ENCODE measurements at regions not wholly inside any gene's neighbourhood (a gene's known extent, or its start where the extent isn't known, plus 50 kb on each side); places are given as distances from the start of the nearest gene placed in this dataset.
A peak's percentile ranks its signal among the peaks of the same experiment; 100 is the strongest.

- peak; percentile 12 for DNase-seq (ENCODE audit: low read depth, low spot score)
- peak overlapping the region; percentile 10; the same call in 1 of the 2 replicates for H3K4me3 ChIP-seq
- no peak overlapping the region for H3K9ac ChIP-seq (ENCODE audit: insufficient read length)
- H3K27ac ChIP-seq = no peak overlapping the region
- no peaks in the 10 kb centered on the region for H3K9me3 ChIP-seq (ENCODE audit: low read depth, low read length)
- H3K36me3 ChIP-seq (ENCODE audit: insufficient read depth, low read length) = no peaks in the 10 kb centered on the region
- TF ChIP-seq FOXP2 (optimal IDR thresholded peaks at IDR 0.05; ENCODE audit: control extremely low read depth, extremely low read length, insufficient read depth) (no peak), EZH2 (IDR thresholded peaks at IDR 0.05) (no peak), POLR2AphosphoS5 (IDR thresholded peaks at IDR 0.05; ENCODE audit: borderline replicate concordance, low read depth, low read length) (no peak)
Measured at GRCh38 chr13:90118467-90119071, 1228.9 kb upstream of the MIR17HG start.

DNA sequence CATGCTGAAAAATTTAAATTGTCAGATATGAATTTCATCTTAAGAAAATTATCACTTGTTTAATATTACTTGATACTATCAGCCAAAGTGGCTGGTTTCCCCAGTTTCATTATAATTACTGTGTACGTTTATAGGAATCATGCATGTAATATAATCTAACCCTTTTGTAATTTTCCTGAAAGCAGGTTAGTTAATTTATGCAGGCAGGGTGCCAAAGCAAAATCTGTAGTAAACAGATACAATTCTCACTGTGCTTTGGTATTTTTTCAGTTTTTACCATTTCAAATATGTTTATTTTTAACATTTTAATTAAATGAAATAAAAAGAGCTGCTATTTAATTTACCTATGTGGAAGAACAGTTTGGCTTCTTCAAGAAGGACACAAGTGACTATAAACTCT lies 1227.5 kb upstream of the MIR17HG start:
- Histone ChIP-seq H3K27ac (no peak overlapping the region), H3K36me3 (ENCODE audit: insufficient read depth, low read length) (no peaks in the 10 kb centered on the region), H3K9ac (ENCODE audit: insufficient read length) (no peak overlapping the region), H3K9me3 (ENCODE audit: low read depth, low read length) (no peaks in the 10 kb centered on the region), H3K4me3 (no peak overlapping the region)
- no peak for TF ChIP-seq FOXP2 (optimal IDR thresholded peaks at IDR 0.05; ENCODE audit: control extremely low read depth, extremely low read length, insufficient read depth)
- no peak for TF ChIP-seq EZH2 (IDR thresholded peaks at IDR 0.05)
- no peak for TF ChIP-seq POLR2AphosphoS5 (IDR thresholded peaks at IDR 0.05; ENCODE audit: borderline replicate concordance, low read depth, low read length)
- DNase-seq (ENCODE audit: low read depth, low spot score) = peak; percentile 3

DNA sequence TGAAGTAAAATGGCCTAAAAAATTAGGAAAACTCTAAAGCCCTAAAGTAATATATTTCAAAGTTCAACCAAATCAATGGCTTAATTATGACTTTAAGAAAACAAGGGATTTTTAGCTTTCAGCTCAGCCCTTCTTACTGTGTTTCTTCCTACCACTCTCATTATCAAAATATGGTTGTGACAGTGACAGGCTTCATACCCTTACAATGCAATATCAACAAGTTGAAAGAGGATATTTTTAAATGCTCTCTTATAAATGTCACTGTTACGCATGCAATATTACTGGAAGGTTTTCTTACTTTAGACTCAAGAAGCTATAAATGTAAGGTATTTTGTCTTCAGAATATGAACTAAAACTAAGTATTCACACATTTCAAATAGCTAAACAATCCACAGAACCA lies 1225.7 kb upstream of the MIR17HG start:
- DNase-seq (ENCODE audit: low read depth, low spot score) = no peak
- Histone ChIP-seq H3K9ac (ENCODE audit: insufficient read length) (no peak overlapping the region), H3K36me3 (ENCODE audit: insufficient read depth, low read length) (no peaks in the 10 kb centered on the region), H3K9me3 (ENCODE audit: low read depth, low read length) (no peaks in the 10 kb centered on the region), H3K4me3 (no peak overlapping the region), H3K27ac (no peak overlapping the region)
- TF ChIP-seq EZH2 (IDR thresholded peaks at IDR 0.05) (no peak), POLR2AphosphoS5 (IDR thresholded peaks at IDR 0.05; ENCODE audit: borderline replicate concordance, low read depth, low read length) (no peak), FOXP2 (optimal IDR thresholded peaks at IDR 0.05; ENCODE audit: control extremely low read depth, extremely low read length, insufficient read depth) (no peak)

DNA sequence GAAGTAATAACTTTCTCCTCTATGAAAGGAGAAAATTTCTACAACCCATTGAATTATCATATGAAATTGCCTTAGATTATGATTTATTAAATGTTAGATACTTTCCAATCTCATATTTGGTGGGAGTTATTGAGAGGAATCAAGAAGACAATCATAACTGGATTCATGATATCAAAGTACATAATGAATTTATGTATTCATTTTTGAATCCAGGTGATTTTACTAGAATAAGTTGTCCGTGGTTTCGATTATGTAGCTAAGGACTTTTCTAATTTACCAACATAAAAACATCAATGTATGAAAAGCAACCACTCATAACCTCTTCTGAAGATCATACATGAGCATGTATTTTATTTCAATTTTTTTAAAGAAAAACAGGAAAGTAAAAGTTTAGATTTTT lies 1225.0 kb upstream of the MIR17HG start:
- Histone ChIP-seq H3K27ac (no peak overlapping the region), H3K36me3 (ENCODE audit: insufficient read depth, low read length) (no peaks in the 10 kb centered on the region), H3K9me3 (ENCODE audit: low read depth, low read length) (no peaks in the 10 kb centered on the region), H3K9ac (ENCODE audit: insufficient read length) (no peak overlapping the region), H3K4me3 (no peak overlapping the region)
- DNase-seq (ENCODE audit: low read depth, low spot score) = no peak
- TF ChIP-seq POLR2AphosphoS5 (IDR thresholded peaks at IDR 0.05; ENCODE audit: borderline replicate concordance, low read depth, low read length) (no peak), FOXP2 (optimal IDR thresholded peaks at IDR 0.05; ENCODE audit: control extremely low read depth, extremely low read length, insufficient read depth) (no peak), EZH2 (IDR thresholded peaks at IDR 0.05) (no peak)

DNA sequence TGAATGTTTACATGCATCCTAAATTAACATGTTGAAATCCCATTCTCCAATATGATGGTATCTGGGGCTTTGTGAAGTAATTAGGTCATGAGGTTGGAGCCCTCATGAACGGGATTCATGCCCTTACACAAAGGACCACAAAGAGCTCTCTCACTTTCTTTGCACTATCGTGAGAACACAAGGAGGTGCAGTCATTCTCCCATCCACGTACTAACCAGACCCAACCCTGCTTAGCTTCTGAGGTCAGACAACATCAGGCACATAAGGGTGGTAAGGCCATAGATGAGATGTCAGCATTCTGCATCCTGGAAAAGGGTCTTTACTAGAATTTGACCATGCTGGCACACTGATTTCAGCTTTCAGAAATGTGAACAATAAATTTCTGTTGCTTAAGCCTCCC lies 1211.9 kb upstream of the MIR17HG start:
- Histone ChIP-seq H3K36me3 (ENCODE audit: insufficient read depth, low read length) (no peaks in the 10 kb centered on the region), H3K27ac (no peak overlapping the region), H3K9me3 (ENCODE audit: low read depth, low read length) (no peaks in the 10 kb centered on the region), H3K4me3 (no peak overlapping the region), H3K9ac (ENCODE audit: insufficient read length) (no peak overlapping the region)
- no peak for DNase-seq (ENCODE audit: low read depth, low spot score)
- TF ChIP-seq POLR2AphosphoS5 (IDR thresholded peaks at IDR 0.05; ENCODE audit: borderline replicate concordance, low read depth, low read length) (no peak), EZH2 (IDR thresholded peaks at IDR 0.05) (no peak), FOXP2 (optimal IDR thresholded peaks at IDR 0.05; ENCODE audit: control extremely low read depth, extremely low read length, insufficient read depth) (no peak)

DNA sequence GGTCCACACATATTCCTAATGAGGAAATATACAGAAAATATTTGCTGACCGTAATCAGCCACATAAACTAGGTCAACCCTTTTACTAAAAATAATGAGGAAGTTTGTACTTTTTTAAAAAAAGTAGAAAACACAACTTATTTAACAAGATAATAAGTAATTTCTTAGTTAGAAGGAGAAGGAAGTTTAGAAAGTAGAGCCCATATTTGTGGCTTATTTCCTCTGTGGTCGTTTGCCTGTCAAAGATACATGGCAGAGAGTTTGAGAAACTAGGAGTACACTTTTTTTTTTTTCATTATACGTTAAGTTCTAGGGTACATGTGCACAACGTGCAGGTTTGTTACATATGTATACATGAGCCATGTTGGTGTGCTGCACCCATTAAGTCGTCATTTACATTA lies 1205.2 kb upstream of the MIR17HG start:
- Histone ChIP-seq H3K9ac (ENCODE audit: insufficient read length) (no peak overlapping the region), H3K27ac (no peak overlapping the region), H3K9me3 (ENCODE audit: low read depth, low read length) (no peaks in the 10 kb centered on the region), H3K36me3 (ENCODE audit: insufficient read depth, low read length) (no peaks in the 10 kb centered on the region), H3K4me3 (no peak overlapping the region)
- TF ChIP-seq EZH2 (IDR thresholded peaks at IDR 0.05) (no peak), POLR2AphosphoS5 (IDR thresholded peaks at IDR 0.05; ENCODE audit: borderline replicate concordance, low read depth, low read length) (no peak), FOXP2 (optimal IDR thresholded peaks at IDR 0.05; ENCODE audit: control extremely low read depth, extremely low read length, insufficient read depth) (no peak)
- no peak for DNase-seq (ENCODE audit: low read depth, low spot score)

GRCh38 chr13:90154311-90154960 lies 1193.1 kb upstream of the MIR17HG start:
- TF ChIP-seq EZH2 (IDR thresholded peaks at IDR 0.05) = no peak
- no peak for TF ChIP-seq POLR2AphosphoS5 (IDR thresholded peaks at IDR 0.05; ENCODE audit: borderline replicate concordance, low read depth, low read length)
- no peak for TF ChIP-seq FOXP2 (optimal IDR thresholded peaks at IDR 0.05; ENCODE audit: control extremely low read depth, extremely low read length, insufficient read depth)
- H3K4me3 ChIP-seq = no peak overlapping the region
- H3K9ac ChIP-seq (ENCODE audit: insufficient read length) = no peak overlapping the region
- no peak for DNase-seq (ENCODE audit: low read depth, low spot score)
- no peaks in the 10 kb centered on the region for H3K9me3 ChIP-seq (ENCODE audit: low read depth, low read length)
- no peaks in the 10 kb centered on the region for H3K36me3 ChIP-seq (ENCODE audit: insufficient read depth, low read length)
- no peak overlapping the region for H3K27ac ChIP-seq

DNA sequence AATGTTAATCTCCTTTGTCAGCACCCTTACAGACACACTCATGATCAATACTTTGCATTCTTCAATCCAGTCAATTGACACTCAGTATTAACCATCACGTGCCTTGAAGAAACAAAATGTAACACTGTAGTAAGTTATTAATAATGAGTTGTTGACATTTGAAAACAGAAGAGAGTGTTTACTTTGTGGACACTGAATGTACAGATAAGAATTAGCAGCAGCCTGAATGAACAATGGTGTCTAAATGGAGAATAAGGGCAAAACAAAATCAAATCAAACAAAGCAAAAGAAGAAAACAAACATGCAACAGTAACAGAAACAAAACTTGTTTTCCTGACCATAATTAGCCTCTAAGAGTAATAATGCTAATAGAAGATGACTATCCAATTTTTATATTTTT lies 1191.1 kb upstream of the MIR17HG start:
- no peak overlapping the region for H3K27ac ChIP-seq
- DNase-seq (ENCODE audit: low read depth, low spot score) = no peak
- H3K9ac ChIP-seq (ENCODE audit: insufficient read length) = no peak overlapping the region
- H3K36me3 ChIP-seq (ENCODE audit: insufficient read depth, low read length) = no peaks in the 10 kb centered on the region
- no peak overlapping the region for H3K4me3 ChIP-seq
- no peaks in the 10 kb centered on the region for H3K9me3 ChIP-seq (ENCODE audit: low read depth, low read length)
- TF ChIP-seq FOXP2 (optimal IDR thresholded peaks at IDR 0.05; ENCODE audit: control extremely low read depth, extremely low read length, insufficient read depth) = no peak
- no peak for TF ChIP-seq POLR2AphosphoS5 (IDR thresholded peaks at IDR 0.05; ENCODE audit: borderline replicate concordance, low read depth, low read length)
- TF ChIP-seq EZH2 (IDR thresholded peaks at IDR 0.05) = no peak
